PC-3 (cell line): ENCODE measurements at regions not wholly inside any gene's neighbourhood (a gene's known extent, or its start where the extent isn't known, plus 50 kb on each side); places are given as distances from the start of the nearest gene placed in this dataset.

Experiments used
- EZH2 ChIP-seq: fragments of 300-600 bp; sonication (generic); IDR thresholded peaks from one replicate; pipeline ENCODE4 v1.6.1; 2017; ENCODE audit warnings: antibody characterized with exemption, mild to moderate bottlenecking, low read length; ENCODE audit not compliant: unreplicated experiment
- TF ChIP-seq, protein P1 (sequence below): fragments of 300-600 bp; sonication (generic); conservative IDR thresholded peaks from 2 replicates; pipeline ENCODE4 v1.5.1; 2017; ENCODE audit warnings: antibody characterized with exemption, low read depth, mild to moderate bottlenecking, low read length

DNA sequence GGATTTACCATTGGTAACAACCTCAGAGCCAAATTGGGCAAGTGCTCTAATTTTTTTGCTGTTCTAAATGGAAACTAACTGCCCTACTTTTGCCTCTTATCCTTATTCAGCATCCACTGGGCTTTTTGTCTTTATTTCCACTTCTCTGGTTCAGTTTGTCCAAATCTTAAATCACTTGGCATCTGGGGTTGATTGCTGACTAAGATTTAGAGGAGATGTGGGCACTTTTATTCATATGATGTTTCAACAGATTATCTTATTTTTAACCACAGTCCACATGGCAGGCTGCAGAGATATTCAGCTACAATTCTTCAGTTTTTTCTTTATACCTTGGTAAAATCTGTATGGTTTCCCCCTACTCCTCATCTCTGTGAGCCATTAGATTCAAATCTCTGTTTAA is 1161.4 kb upstream of the PCDH7 start:
- TF ChIP-seq, protein P1, sequence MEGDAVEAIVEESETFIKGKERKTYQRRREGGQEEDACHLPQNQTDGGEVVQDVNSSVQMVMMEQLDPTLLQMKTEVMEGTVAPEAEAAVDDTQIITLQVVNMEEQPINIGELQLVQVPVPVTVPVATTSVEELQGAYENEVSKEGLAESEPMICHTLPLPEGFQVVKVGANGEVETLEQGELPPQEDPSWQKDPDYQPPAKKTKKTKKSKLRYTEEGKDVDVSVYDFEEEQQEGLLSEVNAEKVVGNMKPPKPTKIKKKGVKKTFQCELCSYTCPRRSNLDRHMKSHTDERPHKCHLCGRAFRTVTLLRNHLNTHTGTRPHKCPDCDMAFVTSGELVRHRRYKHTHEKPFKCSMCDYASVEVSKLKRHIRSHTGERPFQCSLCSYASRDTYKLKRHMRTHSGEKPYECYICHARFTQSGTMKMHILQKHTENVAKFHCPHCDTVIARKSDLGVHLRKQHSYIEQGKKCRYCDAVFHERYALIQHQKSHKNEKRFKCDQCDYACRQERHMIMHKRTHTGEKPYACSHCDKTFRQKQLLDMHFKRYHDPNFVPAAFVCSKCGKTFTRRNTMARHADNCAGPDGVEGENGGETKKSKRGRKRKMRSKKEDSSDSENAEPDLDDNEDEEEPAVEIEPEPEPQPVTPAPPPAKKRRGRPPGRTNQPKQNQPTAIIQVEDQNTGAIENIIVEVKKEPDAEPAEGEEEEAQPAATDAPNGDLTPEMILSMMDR, result no peak
- no peak for TF ChIP-seq EZH2
